GM21423 (cell line): ENCODE measurements at regions not wholly inside any gene's neighbourhood (a gene's known extent, or its start where the extent isn't known, plus 50 kb on each side); places are given as distances from the start of the nearest gene placed in this dataset.

Source experiments
- ATAC-seq: cut with Tn5 transposase; IDR thresholded peaks from one replicate; pipeline ENCODE4 v1.9.1; 2021; ENCODE audit warnings: mild to moderate bottlenecking, moderate library complexity; ENCODE audit not compliant: unreplicated experiment

- ATAC-seq, result no peak
Measured at GRCh38 chr18:24928301-24928878, 423.6 kb downstream of the ZNF521 start.

- no peak for ATAC-seq
Measured at GRCh38 chr18:24930478-24930877, 421.5 kb downstream of the ZNF521 start.

GRCh38 chr18:24930971-24931370 lies 421.0 kb downstream of the ZNF521 start:
- ATAC-seq, result no peak

- ATAC-seq, result no peak
Measured at GRCh38 chr18:24933345-24933744, 418.6 kb downstream of the ZNF521 start.

GRCh38 chr18:24934258-24934932 lies 417.6 kb downstream of the ZNF521 start:
- ATAC-seq, result no peak

- ATAC-seq, result no peak
Measured at GRCh38 chr18:24935008-24935407, 417.0 kb downstream of the ZNF521 start.

- ATAC-seq, result no peak
Measured at GRCh38 chr18:24935896-24936295, 416.1 kb downstream of the ZNF521 start.

- ATAC-seq, result no peak
Measured at GRCh38 chr18:24936691-24937090, 415.3 kb downstream of the ZNF521 start.

GRCh38 chr18:24937639-24938275 lies 414.2 kb downstream of the ZNF521 start:
- ATAC-seq, result no peak

GRCh38 chr18:24940416-24940815 lies 411.6 kb downstream of the ZNF521 start:
- no peak for ATAC-seq

GRCh38 chr18:24941174-24941951 lies 410.6 kb downstream of the ZNF521 start:
- ATAC-seq, result no peak

GRCh38 chr18:24942144-24942543 lies 409.8 kb downstream of the ZNF521 start:
- no peak for ATAC-seq

- no peak for ATAC-seq
Measured at GRCh38 chr18:24947521-24948305, 404.3 kb downstream of the ZNF521 start.

GRCh38 chr18:24949908-24950307 lies 402.1 kb downstream of the ZNF521 start:
- no peak for ATAC-seq

- ATAC-seq, result no peak
Measured at GRCh38 chr18:24954341-24954740, 397.6 kb downstream of the ZNF521 start.

GRCh38 chr18:24958001-24958400 lies 394.0 kb downstream of the ZNF521 start:
- ATAC-seq, result no peak

GRCh38 chr18:24959051-24959476 lies 392.9 kb downstream of the ZNF521 start:
- no peak for ATAC-seq

- ATAC-seq, result peak; percentile 90
Measured at GRCh38 chr18:24964216-24964615, 387.8 kb downstream of the ZNF521 start.

- no peak for ATAC-seq
Measured at GRCh38 chr18:24968238-24968775, 383.7 kb downstream of the ZNF521 start.

GRCh38 chr18:24972577-24972976 lies 379.4 kb downstream of the ZNF521 start:
- no peak for ATAC-seq
